ENCODE measurements at regions not wholly inside any gene's neighbourhood (a gene's known extent, or its start where the extent isn't known, plus 50 kb on each side); places are given as distances from the start of the nearest gene placed in this dataset.
"Not testable (repeated sequence)": the region's sequence is repeated elsewhere in the genome, so short reads cannot be mapped to it uniquely, and the experiment has no call there.

DNA sequence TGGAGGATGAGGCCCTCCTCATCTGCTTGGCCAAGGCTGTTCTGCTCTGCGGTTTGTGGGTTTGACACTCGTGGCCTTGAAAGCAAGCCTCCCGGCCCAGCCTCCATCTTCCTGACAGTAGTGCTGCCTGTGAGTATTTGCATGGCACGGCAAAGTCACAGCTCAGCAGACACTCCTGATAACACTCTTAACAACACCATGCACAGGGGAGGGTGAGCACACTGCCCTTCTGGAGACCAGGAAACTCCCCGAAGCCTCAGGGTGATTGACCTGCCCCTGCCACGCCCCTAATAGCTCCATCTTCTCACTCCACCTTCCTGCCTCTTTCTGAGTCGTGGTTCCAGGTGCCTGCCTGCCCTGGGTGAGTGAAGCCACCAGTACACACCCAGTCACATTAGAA, 5476.6 kb upstream of the TPTE start:
- H3K4me1 ChIP-seq (ENCODE audit: control insufficient read depth, insufficient read depth, low read length); H3K4me3 ChIP-seq (ENCODE audit: low read length); H3K9me3 ChIP-seq (ENCODE audit: control insufficient read depth, low read length); H3K27me3 ChIP-seq (replicated peaks; ENCODE audit: control insufficient read depth, insufficient read depth, low read length); H3K9ac ChIP-seq (ENCODE audit: low read length); DNase-seq (ENCODE audit: low read depth); H3K36me3 ChIP-seq (ENCODE audit: control insufficient read depth, insufficient read depth, low read length, severe bottlenecking): not testable (repeated sequence)

DNA sequence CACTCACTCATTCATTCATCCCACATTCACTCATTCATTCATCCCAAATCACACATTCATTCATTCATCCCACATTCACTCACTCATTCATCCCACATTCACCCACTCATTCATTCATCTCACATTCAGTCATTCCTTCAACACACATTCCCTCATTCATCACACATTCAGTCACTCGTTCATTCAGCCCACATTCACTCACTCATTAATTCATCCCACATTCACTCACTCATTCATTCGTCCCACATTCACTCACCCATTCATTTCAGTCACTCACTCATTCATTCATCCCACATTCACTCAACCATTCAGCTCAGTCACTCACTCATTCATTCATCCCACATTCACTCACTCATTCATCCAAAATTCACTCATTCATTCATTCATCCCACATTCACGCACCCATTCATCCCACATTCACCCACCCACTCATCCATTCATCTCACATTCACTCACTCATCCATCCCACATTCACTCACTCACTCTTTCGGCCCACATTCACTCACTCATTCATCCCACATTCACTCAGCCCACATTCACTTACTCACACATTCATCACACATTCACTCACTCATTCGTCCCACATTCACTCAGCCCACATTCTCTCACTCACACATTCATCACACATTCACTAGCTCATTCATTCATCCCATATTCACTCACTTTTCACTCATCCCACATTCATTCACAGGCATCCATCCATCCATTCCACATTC, 5469.9 kb upstream of the TPTE start:
- not testable (repeated sequence) for H3K36me3 ChIP-seq (ENCODE audit: control insufficient read depth, insufficient read depth, low read length, severe bottlenecking); H3K27me3 ChIP-seq (replicated peaks; ENCODE audit: control insufficient read depth, insufficient read depth, low read length); H3K4me3 ChIP-seq (ENCODE audit: low read length); H3K4me1 ChIP-seq (ENCODE audit: control insufficient read depth, insufficient read depth, low read length); H3K9me3 ChIP-seq (ENCODE audit: control insufficient read depth, low read length); H3K9ac ChIP-seq (ENCODE audit: low read length); DNase-seq (ENCODE audit: low read depth)

DNA sequence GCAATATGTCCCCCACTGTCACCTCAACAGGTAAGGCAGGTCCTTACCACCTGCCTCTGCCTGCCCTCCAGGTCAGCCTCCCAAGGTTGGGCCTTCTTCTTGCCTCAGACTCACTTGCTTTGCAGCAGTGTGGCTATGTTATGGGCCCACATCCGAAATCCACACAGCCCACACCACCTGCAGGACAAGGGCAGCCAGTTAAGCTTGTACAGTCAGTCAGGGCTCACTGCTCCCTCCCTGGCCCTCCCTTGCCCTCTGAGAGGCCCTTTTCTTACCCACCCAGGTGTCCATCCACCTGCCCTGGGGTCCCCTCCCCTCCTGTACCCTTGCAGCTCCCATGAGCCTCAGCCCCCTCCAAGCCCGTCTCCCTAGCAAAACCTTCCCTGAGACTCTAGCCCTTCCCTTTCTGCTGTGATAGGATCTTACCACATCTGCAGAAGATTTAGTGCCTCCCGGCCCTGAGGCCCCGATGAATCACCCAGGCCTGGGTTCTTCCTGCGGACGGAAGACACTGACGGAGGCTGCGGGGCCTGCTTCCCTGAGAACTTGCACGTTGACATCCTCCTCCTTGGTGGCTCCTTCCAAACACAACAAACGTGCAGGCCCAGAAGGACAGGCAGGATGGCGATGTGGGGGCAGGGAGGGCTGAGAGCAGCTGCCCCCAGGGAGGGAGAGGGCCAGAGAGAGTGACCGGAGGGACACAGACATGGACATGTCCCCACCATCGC, 5466.2 kb upstream of the TPTE start:
- not testable (repeated sequence) for H3K4me3 ChIP-seq (ENCODE audit: low read length); H3K9me3 ChIP-seq (ENCODE audit: control insufficient read depth, low read length); H3K27me3 ChIP-seq (replicated peaks; ENCODE audit: control insufficient read depth, insufficient read depth, low read length); H3K9ac ChIP-seq (ENCODE audit: low read length); H3K4me1 ChIP-seq (ENCODE audit: control insufficient read depth, insufficient read depth, low read length); H3K36me3 ChIP-seq (ENCODE audit: control insufficient read depth, insufficient read depth, low read length, severe bottlenecking)
- peak; percentile 3 for DNase-seq (ENCODE audit: low read depth)

DNA sequence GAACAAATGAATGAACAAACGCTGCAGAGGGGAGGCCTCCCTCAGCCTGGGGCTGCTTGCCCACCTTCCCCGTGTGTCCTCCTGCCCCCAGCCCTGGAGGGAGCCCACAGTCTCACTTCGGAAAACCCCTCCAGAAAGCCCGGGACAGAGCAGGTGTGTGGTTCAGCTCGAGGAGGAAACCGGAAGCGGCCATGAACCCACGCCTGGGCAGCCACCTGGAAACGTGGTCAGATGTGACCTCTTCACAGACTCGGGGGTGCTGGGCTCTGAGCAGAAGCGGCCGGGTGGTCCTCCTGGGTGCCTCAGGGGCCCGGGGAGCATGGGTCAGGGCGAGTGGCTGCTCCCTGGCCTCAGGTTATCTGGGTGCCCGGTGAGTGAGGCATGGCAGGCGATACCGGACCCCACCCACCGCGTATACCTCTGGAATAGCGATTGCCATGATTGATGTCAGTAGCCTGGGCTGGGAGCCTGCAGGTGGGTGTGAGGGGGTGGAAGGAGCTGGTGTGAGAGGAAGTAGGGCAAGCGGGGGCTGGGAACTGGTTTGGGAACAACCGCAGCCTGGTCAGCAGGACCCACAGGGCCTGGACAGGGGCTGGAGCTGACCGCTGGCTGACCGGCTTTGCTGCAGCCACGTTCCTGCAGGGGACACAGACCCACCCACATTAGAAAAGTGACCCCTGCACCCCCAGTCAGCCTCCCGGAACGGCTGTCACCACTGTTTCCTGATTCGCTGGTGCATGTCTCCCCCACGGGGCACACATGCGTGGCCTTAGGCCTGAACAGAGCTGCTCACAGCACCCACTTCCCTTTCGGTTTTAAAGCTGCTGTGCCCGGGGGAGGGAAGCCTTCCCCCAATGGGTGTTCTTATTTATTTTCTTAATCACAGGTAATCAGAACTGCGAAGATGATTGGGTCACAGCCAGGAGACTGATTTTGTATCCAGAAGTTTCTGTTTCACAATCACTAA, 5465.1 kb upstream of the TPTE start:
- not testable (repeated sequence) for H3K27me3 ChIP-seq (replicated peaks; ENCODE audit: control insufficient read depth, insufficient read depth, low read length); H3K9ac ChIP-seq (ENCODE audit: low read length); H3K9me3 ChIP-seq (ENCODE audit: control insufficient read depth, low read length); H3K4me1 ChIP-seq (ENCODE audit: control insufficient read depth, insufficient read depth, low read length); H3K36me3 ChIP-seq (ENCODE audit: control insufficient read depth, insufficient read depth, low read length, severe bottlenecking); DNase-seq (ENCODE audit: low read depth); H3K4me3 ChIP-seq (ENCODE audit: low read length)

DNA sequence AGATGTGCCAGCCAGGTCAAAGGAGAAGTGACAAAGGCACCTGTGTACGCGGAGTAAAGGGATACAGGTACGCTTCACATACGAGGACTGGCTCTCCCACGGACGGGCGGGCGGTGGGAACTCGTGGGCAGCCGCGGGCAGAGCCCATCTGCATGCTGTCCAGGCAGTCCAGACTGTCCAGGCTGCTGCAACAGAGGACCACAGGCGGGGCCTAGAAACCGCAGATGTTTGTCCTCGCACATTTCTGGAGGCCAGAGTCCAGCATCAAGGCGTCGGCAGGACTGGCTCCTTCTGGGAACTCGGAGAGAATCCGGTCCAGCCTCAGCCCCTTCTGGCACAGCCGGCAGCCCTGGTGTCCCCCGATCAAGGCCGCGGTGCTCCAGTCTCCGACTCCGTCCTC, 5464.3 kb upstream of the TPTE start:
- H3K4me3 ChIP-seq (ENCODE audit: low read length); H3K4me1 ChIP-seq (ENCODE audit: control insufficient read depth, insufficient read depth, low read length); H3K9ac ChIP-seq (ENCODE audit: low read length); DNase-seq (ENCODE audit: low read depth); H3K9me3 ChIP-seq (ENCODE audit: control insufficient read depth, low read length); H3K27me3 ChIP-seq (replicated peaks; ENCODE audit: control insufficient read depth, insufficient read depth, low read length); H3K36me3 ChIP-seq (ENCODE audit: control insufficient read depth, insufficient read depth, low read length, severe bottlenecking): not testable (repeated sequence)

DNA sequence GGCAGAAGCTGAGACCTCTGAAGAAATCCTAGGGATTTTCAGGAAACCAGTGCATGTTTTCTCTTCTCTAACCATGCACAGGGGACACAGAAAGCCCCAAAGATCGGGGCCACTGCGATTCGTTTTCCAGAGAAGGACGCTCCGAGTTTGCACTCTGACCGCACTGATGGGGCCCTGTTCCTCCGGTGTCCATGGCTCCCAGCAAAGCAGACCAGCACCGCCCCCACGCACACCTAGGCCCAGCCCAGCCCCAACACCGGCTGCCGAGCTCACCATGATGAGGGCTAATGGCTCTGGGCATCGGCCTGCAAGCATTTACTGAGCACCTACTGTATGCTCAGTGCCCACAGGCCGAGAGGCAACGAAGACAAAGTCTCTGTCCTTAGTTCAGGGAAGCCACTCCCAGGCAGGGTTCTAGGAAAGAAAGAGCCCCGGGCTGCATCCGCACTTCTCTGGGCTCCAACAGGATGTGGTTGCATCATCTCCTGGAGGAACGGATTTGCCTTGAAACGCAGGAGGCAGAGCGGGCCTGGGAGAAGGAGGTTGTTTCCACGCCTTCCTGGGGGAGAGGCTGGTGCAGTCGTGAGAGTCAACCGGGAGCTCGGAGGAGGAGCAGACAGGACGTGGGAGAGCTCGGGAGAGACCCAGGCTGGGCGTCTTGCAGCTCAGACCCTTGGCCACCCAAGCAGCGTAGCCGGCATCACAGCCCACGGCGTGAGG, 5460.9 kb upstream of the TPTE start:
- H3K27me3 ChIP-seq (replicated peaks; ENCODE audit: control insufficient read depth, insufficient read depth, low read length); DNase-seq (ENCODE audit: low read depth); H3K4me1 ChIP-seq (ENCODE audit: control insufficient read depth, insufficient read depth, low read length); H3K4me3 ChIP-seq (ENCODE audit: low read length); H3K9ac ChIP-seq (ENCODE audit: low read length); H3K9me3 ChIP-seq (ENCODE audit: control insufficient read depth, low read length); H3K36me3 ChIP-seq (ENCODE audit: control insufficient read depth, insufficient read depth, low read length, severe bottlenecking): not testable (repeated sequence)

DNA sequence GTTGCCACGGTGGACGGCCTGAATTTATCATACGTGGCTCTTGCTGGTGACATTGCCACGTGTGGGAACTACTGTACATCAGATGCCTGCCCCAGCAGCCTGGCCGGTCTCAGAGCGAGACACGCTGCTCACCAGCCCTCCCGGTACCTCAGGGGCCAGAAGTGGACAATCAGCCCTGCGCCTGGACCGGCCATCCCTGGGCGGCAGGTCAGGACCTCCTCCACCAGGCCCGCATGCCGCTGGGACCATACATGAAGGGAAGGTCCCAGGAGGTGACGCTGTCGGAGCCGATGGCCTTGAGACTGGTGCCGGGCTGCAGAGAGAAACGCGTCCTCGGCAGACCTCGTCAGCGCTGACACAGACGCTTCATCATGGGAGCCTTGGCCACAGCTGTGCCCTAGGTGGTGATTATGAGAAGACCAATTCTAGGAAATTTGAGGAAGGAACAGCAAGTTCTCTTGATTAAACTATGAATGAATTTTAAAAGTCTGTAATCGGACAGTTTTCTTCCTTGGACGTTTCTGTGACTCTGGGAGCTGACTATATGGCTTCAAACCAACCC, 5456.7 kb upstream of the TPTE start:
- DNase-seq (ENCODE audit: low read depth); H3K4me3 ChIP-seq (ENCODE audit: low read length); H3K27me3 ChIP-seq (replicated peaks; ENCODE audit: control insufficient read depth, insufficient read depth, low read length); H3K9ac ChIP-seq (ENCODE audit: low read length); H3K36me3 ChIP-seq (ENCODE audit: control insufficient read depth, insufficient read depth, low read length, severe bottlenecking); H3K9me3 ChIP-seq (ENCODE audit: control insufficient read depth, low read length); H3K4me1 ChIP-seq (ENCODE audit: control insufficient read depth, insufficient read depth, low read length): not testable (repeated sequence)

DNA sequence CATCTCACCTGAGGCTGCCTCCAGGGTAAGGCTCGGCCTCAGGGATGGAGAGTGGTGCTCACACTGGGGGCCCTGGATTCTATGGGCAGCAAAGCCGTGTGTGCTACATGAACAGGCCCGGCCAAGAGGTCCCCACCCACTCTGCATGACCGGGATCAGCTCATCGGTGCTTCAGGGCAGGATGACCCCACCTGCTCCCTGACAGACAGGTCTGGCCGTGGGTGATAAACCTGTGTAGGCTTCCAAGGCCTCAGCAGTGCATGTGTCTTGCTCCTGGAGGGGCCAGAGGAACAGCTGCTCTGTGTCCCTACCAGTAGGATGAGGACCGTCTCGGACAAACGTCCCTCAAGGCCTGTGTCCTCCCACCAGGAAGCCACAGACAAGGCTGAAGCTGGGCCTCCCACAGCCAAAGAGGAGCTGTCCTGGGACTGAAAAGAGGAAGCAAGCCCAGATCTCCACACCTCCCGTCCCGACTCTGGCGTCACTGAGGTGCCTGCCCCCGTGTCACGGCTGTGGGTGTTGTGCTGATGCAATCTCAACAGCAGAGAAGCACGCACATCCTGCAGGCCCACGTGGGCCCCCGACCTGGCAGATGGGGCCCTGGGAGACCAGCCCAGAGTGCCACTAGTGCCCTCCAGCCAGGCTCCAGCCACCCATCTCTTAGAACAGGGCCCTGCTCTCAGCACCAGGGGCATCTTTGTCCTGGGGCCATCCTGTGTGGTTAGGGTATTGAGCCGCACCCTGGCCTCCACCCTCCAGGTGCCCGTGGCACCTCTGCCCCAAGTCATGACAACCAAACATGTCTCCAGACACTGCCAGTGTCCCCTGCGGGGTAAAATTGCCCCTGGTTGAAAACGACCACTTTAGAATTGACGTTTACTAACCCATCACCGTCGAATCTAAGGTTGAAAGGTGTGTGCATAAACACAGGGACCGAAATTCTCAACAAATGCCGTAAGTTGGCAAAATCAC, 5455.9 kb upstream of the TPTE start:
- H3K4me1 ChIP-seq (ENCODE audit: control insufficient read depth, insufficient read depth, low read length); H3K9ac ChIP-seq (ENCODE audit: low read length); H3K27me3 ChIP-seq (replicated peaks; ENCODE audit: control insufficient read depth, insufficient read depth, low read length); H3K4me3 ChIP-seq (ENCODE audit: low read length); DNase-seq (ENCODE audit: low read depth); H3K9me3 ChIP-seq (ENCODE audit: control insufficient read depth, low read length); H3K36me3 ChIP-seq (ENCODE audit: control insufficient read depth, insufficient read depth, low read length, severe bottlenecking): not testable (repeated sequence)

DNA sequence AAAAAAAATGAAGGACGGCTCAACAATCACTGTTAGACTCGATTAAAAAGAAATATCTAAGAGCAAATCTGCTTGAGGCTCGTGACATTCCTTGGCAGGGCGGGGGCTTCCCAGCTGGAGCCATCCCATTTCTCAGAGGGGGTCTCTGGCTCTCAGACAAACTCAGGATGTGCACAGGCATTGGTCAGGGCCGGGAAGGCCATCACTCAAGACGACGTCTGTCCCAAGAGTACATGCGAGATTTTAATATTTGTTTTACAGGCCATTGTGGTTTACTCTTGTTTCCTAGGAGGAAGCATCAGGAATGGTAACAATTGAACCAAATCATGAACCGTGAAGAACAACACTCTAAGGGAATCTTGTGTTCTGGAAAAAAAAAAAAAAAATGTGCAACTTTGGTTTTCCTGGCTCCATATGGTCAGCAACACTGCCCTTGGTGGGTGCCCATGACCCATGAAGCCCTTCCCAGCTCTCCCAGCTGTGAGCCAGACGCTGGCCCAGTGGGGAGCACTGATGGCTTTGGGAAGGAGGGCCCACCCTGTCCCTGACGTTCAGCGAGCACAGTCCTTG, 5454.6 kb upstream of the TPTE start:
- H3K9ac ChIP-seq (ENCODE audit: low read length); H3K4me1 ChIP-seq (ENCODE audit: control insufficient read depth, insufficient read depth, low read length); H3K27me3 ChIP-seq (replicated peaks; ENCODE audit: control insufficient read depth, insufficient read depth, low read length); H3K36me3 ChIP-seq (ENCODE audit: control insufficient read depth, insufficient read depth, low read length, severe bottlenecking); H3K4me3 ChIP-seq (ENCODE audit: low read length); H3K9me3 ChIP-seq (ENCODE audit: control insufficient read depth, low read length): not testable (repeated sequence)
- DNase-seq (ENCODE audit: low read depth): peak; percentile 36

Data from adipocyte (in vitro differentiated cells).